ENCODE measurements at regions not wholly inside any gene's neighbourhood (a gene's known extent, or its start where the extent isn't known, plus 50 kb on each side); places are given as distances from the start of the nearest gene placed in this dataset.

DNA sequence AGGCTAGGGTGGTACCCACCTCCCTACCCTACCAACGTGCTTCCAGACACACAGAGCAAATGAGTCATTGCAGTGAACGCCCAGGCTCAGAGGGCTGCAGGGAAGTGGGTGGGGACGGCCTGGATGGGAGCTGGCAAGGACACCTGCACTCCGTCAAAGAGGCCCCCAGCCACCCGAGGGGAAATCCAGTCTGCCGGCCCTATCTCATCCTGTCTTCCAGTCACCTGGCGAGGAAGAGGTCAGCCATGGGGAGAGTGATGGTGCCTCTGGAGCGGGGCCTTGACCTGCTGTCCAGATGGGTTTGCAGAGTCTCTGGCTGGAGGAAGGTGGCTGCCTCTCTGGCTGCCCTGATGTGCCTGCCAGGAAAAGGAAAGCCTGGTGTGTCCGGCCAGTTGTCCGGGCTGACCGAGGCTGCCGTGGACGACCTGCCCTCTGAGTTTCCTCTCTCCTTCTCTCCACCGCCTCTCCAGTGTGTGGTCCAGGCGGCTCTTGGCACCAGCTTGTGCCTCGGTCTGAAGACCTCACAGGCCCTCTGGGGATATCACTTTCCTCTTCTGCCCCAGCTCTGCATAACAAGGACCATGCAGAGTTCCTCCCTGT, 209.7 kb upstream of the COPS8 start:
- Histone ChIP-seq H3K9ac (ENCODE audit: insufficient read depth, low read depth, low read length) (no peak overlapping the region), H2AFZ (ENCODE audit: low read length) (no peak overlapping the region), H3K9me3 (ENCODE audit: low read length) (no peaks in the 10 kb centered on the region), H4K20me1 (ENCODE audit: insufficient read depth, low read length) (no peaks in the 10 kb centered on the region), H3K27ac (ENCODE audit: extremely low read length, insufficient read depth, low read length) (no peak overlapping the region), H3K4me2 (ENCODE audit: low read depth, low read length) (no peak overlapping the region), H3K4me3 (replicated peaks in 1 of 3; ENCODE audit: insufficient read depth in 1 of 3, low read depth in 2 of 3, low read length in 3 of 3) (no peak overlapping the region), H3K36me3 (replicated peaks in 1 of 2; ENCODE audit: control insufficient read depth in 1 of 2, insufficient read depth in 2 of 2, low read length in 2 of 2) (no peaks in the 10 kb centered on the region), H3K79me2 (ENCODE audit: insufficient read depth, low read length) (no peaks in the 10 kb centered on the region), H3K4me1 (ENCODE audit: insufficient read depth, low read length) (no peaks in the 10 kb centered on the region), H3K27me3 (ENCODE audit: control insufficient read depth in 1 of 2, insufficient read depth in 2 of 2, low read length in 2 of 2) (no peaks in the 10 kb centered on the region)
- no peak for DNase-seq (ENCODE audit: low spot score)
- no peak for FAIRE-seq
- no TSS peak for BruUV-seq (replicated peaks)
- TF ChIP-seq, protein P1, sequence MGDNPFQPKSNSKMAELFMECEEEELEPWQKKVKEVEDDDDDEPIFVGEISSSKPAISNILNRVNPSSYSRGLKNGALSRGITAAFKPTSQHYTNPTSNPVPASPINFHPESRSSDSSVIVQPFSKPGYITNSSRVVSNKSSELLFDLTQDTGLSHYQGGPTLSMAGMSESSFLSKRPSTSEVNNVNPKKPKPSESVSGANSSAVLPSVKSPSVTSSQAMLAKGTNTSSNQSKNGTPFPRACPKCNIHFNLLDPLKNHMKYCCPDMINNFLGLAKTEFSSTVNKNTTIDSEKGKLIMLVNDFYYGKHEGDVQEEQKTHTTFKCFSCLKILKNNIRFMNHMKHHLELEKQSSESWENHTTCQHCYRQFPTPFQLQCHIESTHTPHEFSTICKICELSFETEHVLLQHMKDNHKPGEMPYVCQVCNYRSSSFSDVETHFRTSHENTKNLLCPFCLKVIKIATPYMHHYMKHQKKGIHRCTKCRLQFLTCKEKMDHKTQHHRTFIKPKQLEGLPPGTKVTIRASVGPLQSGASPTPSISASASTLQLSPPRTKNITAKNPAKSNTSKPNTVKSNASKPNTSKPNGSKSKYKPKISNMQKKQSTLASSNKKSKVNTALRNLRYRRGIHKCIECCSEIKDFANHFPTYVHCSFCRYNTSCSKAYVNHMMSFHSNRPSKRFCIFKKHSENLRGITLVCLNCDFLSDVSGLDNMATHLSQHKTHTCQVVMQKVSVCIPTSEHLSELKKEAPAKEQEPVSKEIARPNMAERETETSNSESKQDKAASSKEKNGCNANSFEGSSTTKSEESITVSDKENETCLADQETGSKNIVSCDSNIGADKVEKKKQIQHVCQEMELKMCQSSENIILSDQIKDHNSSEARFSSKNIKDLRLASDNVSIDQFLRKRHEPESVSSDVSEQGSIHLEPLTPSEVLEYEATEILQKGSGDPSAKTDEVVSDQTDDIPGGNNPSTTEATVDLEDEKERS (CRISPR knock-in tag; IDR thresholded peaks at IDR 0.05) = no peak
- TF ChIP-seq, protein P2, sequence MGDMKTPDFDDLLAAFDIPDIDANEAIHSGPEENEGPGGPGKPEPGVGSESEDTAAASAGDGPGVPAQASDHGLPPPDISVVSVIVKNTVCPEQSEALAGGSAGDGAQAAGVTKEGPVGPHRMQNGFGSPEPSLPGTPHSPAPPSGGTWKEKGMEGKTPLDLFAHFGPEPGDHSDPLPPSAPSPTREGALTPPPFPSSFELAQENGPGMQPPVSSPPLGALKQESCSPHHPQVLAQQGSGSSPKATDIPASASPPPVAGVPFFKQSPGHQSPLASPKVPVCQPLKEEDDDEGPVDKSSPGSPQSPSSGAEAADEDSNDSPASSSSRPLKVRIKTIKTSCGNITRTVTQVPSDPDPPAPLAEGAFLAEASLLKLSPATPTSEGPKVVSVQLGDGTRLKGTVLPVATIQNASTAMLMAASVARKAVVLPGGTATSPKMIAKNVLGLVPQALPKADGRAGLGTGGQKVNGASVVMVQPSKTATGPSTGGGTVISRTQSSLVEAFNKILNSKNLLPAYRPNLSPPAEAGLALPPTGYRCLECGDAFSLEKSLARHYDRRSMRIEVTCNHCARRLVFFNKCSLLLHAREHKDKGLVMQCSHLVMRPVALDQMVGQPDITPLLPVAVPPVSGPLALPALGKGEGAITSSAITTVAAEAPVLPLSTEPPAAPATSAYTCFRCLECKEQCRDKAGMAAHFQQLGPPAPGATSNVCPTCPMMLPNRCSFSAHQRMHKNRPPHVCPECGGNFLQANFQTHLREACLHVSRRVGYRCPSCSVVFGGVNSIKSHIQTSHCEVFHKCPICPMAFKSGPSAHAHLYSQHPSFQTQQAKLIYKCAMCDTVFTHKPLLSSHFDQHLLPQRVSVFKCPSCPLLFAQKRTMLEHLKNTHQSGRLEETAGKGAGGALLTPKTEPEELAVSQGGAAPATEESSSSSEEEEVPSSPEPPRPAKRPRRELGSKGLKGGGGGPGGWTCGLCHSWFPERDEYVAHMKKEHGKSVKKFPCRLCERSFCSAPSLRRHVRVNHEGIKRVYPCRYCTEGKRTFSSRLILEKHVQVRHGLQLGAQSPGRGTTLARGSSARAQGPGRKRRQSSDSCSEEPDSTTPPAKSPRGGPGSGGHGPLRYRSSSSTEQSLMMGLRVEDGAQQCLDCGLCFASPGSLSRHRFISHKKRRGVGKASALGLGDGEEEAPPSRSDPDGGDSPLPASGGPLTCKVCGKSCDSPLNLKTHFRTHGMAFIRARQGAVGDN (CRISPR knock-in tag; IDR thresholded peaks at IDR 0.05) = peak; percentile 18; the same call in 1 of the 2 replicates
- CTCF ChIA-PET (ENCODE audit: low intra/inter-chr PET ratio, low total read pairs) = no interaction called here
- 58% methylated on average over 10 of the region's 16 CpGs for whole genome bisulfite sequencing (ENCODE audit: low lambda C conversion rate)
- no peak; the same call in 2 of the 3 replicates for ATAC-seq
- intact Hi-C loops (cut with micrococcal nuclease; ENCODE audit: unreplicated experiment) = no loop called here
- POLR2A ChIA-PET = no interaction called here
- in situ Hi-C loops (cut with HindIII; ENCODE audit: extremely low pct_ligation_motif_present, low pct_unique_long_range_greater_than_20kb) = no loop called here

Measured in HepG2 (cell line).